Endothelial cell of umbilical vein (primary cell): ENCODE measurements at regions not wholly inside any gene's neighbourhood (a gene's known extent, or its start where the extent isn't known, plus 50 kb on each side); places are given as distances from the start of the nearest gene placed in this dataset.

Source experiments
- BruUV-seq: library from RNA; stranded (reverse); fragments of 400-500 nt; replicated peaks from 2 replicates; lab custom pipeline; 2021; lab: Mats Ljungman, UMichigan
- CTCF ChIA-PET: fragments of 300-600, 350-600 bp; sonication (Branson Sonifier 250); formaldehyde crosslinking; loops from one replicate; lab custom pipeline; 2021; ENCODE audit warnings: antibody characterized with exemption, inconsistent platforms; lab: Charles Lee
- POLR2A ChIA-PET: fragments of 300-600, 350-600 bp; sonication (Branson Sonifier 250); formaldehyde crosslinking; loops from one replicate; lab custom pipeline; 2021; ENCODE audit warnings: antibody characterized with exemption, inconsistent platforms; lab: Charles Lee
- DNase-seq: peaks from one replicate; pipeline ENCODE4 v3.0.0-alpha.2; 2011; ENCODE audit warnings: low read depth, low spot score
- FAIRE-seq: peaks from 2 replicates; lab custom pipeline; 2011; peaks lifted over from hg19 to GRCh38; lab: Jason Lieb, UNC
- H2AFZ ChIP-seq: 2 replicates; pipeline ENCODE4 v1.6.0; 2012; ENCODE audit warnings: low read depth, low read length, control low read depth, inconsistent platforms
- H3K27ac ChIP-seq: 2 replicates; pipeline ENCODE4 v1.5.1; 2011; ENCODE audit warnings: low read depth, mild to moderate bottlenecking, control low read depth, low read length, moderate library complexity; ENCODE audit not compliant: insufficient read depth
- H3K27me3 ChIP-seq, 2 experiments: 2 replicates each; pipeline versions ENCODE4 v1.6.0 to v1.6.1; 2011; ENCODE audit warnings: low read length in 2 of 2, mixed read lengths in 1 of 2; ENCODE audit not compliant: control insufficient read depth in 2 of 2, insufficient read depth in 2 of 2
- H3K36me3 ChIP-seq, 2 experiments: 2 replicates in 1 of 2; 3 replicates in 1 of 2; pipeline ENCODE4 v1.5.1; 2011; ENCODE audit warnings: low read length in 2 of 2, mild to moderate bottlenecking in 1 of 2, moderate library complexity in 1 of 2; ENCODE audit not compliant: control insufficient read depth in 2 of 2, insufficient read depth in 2 of 2; ENCODE audit errors: extremely low read depth in 1 of 2
- H3K4me1 ChIP-seq: 3 replicates; pipeline ENCODE4 v1.5.1; 2011; ENCODE audit warnings: mild to moderate bottlenecking, low read length; ENCODE audit not compliant: control insufficient read depth, insufficient read depth; ENCODE audit errors: extremely low read depth
- H3K4me2 ChIP-seq: 2 replicates; pipeline ENCODE4 v1.6.1; 2011; ENCODE audit warnings: low read length, control low read depth, mixed read lengths; ENCODE audit not compliant: insufficient read depth
- H3K4me3 ChIP-seq, 3 experiments: fragments of 200-600 bp in 1 of 3; sonication (generic), shearing (Covaris generic) in 1 of 3; replicated peaks in 1 of 3; 2 replicates each; pipeline ENCODE4 v1.5.1; 2011 to 2016; ENCODE audit warnings: control low read depth in 3 of 3, low read length in 3 of 3, mild to moderate bottlenecking in 2 of 3, inconsistent platforms in 1 of 3, low read depth in 1 of 3, moderate library complexity in 1 of 3; ENCODE audit not compliant: insufficient read depth in 1 of 3
- H3K79me2 ChIP-seq: 2 replicates; pipeline ENCODE4 v1.6.0; 2012; ENCODE audit warnings: low read length, inconsistent platforms; ENCODE audit not compliant: control insufficient read depth, insufficient read depth
- H3K9ac ChIP-seq: replicated peaks from 2 replicates; pipeline ENCODE3; 2011; ENCODE audit warnings: low read length, control low read depth; ENCODE audit not compliant: insufficient read depth; ENCODE audit errors: extremely low read depth
- H3K9me1 ChIP-seq: replicated peaks from 3 replicates; pipeline ENCODE4 v1.6.0; 2011; ENCODE audit warnings: mild to moderate bottlenecking, low read length; ENCODE audit not compliant: control insufficient read depth, insufficient read depth; ENCODE audit errors: extremely low read depth
- H3K9me3 ChIP-seq: replicated peaks from 2 replicates; pipeline ENCODE4 v1.5.1; 2012; ENCODE audit warnings: low read length, inconsistent platforms; ENCODE audit not compliant: control insufficient read depth, insufficient read depth
- H4K20me1 ChIP-seq: replicated peaks from 2 replicates; pipeline ENCODE3; 2011; ENCODE audit warnings: mild to moderate bottlenecking, low read length; ENCODE audit not compliant: control insufficient read depth, insufficient read depth; ENCODE audit errors: extremely low read depth
- EZH2 ChIP-seq: IDR thresholded peaks from 2 replicates; pipeline ENCODE4 v1.6.1; 2012; ENCODE audit warnings: borderline replicate concordance, low read depth, mild to moderate bottlenecking, moderate library complexity, low read length, inconsistent platforms; ENCODE audit not compliant: severe bottlenecking
- FOS ChIP-seq: IDR thresholded peaks from 2 replicates; pipeline ENCODE4 v1.6.1; 2011; ENCODE audit warnings: mild to moderate bottlenecking, low read length, moderate library complexity, borderline replicate concordance; ENCODE audit not compliant: insufficient read depth
- GATA2 ChIP-seq: IDR thresholded peaks from 2 replicates; pipeline ENCODE4 v1.7.0; 2011; ENCODE audit warnings: low read depth, mild to moderate bottlenecking, moderate library complexity, mixed read lengths, low read length; ENCODE audit not compliant: insufficient read length, insufficient read depth
- JUN ChIP-seq: IDR thresholded peaks from 2 replicates; pipeline ENCODE4 v1.6.1; 2011; ENCODE audit warnings: borderline replicate concordance, low read depth; ENCODE audit not compliant: insufficient read length, insufficient read depth
- MAX ChIP-seq: IDR thresholded peaks from 2 replicates; pipeline ENCODE4 v1.6.1; 2011; ENCODE audit not compliant: insufficient read depth, insufficient read length
- POLR2A ChIP-seq: IDR thresholded peaks from 2 replicates; pipeline ENCODE4 v1.6.1; 2012; ENCODE audit warnings: low read depth, mild to moderate bottlenecking, control low read depth, low read length
- POLR2AphosphoS5 ChIP-seq: IDR thresholded peaks from 2 replicates; pipeline ENCODE4 v1.6.1; 2012; ENCODE audit warnings: low read depth, mild to moderate bottlenecking, control low read depth, low read length, moderate library complexity; ENCODE audit not compliant: insufficient read depth
- dilution Hi-C: fragments of 300-500 bp; cut with MboI; formaldehyde crosslinking; loops from one replicate; pipeline ENCODE4 v1.15.0; 2019; ENCODE audit warnings: low sequenced_read_pairs; ENCODE audit not compliant: extremely low pct_ligation_motif_present
- intact Hi-C: fragments of 100-400 bp; cut with micrococcal nuclease; formaldehyde crosslinking; loops from one replicate; pipeline ENCODE4 v1.10.0; 2022

GRCh38 chr17:63150490-63150889 is 184.5 kb downstream of the TANC2 start:
- dilution Hi-C loops = no loop called here
- intact Hi-C loops = no loop called here
- ChIA-PET POLR2A (no interaction called here), CTCF (interaction anchor here (0.9 to 1.4 kb wide), 4 partner anchors 9 to 256 kb away, joined by 3 to 4 read pairs (median 3); no protein-coding TSS in a partner anchor)
- Histone ChIP-seq H3K9me3 (no peaks in the 10 kb centered on the region), H4K20me1 (no peaks in the 10 kb centered on the region), H2AFZ (no peak overlapping the region), H3K79me2 (no peaks in the 10 kb centered on the region), H3K4me2 (no peak overlapping the region), H3K27ac (no peak overlapping the region), H3K4me3 (no peak overlapping the region), H3K9me1 (no peaks in the 10 kb centered on the region), H3K36me3 (no peaks in the 10 kb centered on the region), H3K4me1 (no peaks in the 10 kb centered on the region), H3K9ac (no peak overlapping the region), H3K27me3 (no peaks in the 10 kb centered on the region)
- no TSS peak for BruUV-seq
- DNase-seq (no peak), FAIRE-seq (no peak)
- TF ChIP-seq POLR2AphosphoS5 = no peak
- TF ChIP-seq EZH2 = no peak
- TF ChIP-seq JUN = no peak
- TF ChIP-seq FOS = no peak

GRCh38 chr17:63150994-63151464 is 185.0 kb downstream of the TANC2 start:
- Histone ChIP-seq H3K9me1 (no peaks in the 10 kb centered on the region), H3K36me3 (no peaks in the 10 kb centered on the region), H3K79me2 (no peaks in the 10 kb centered on the region), H3K9ac (no peak overlapping the region), H3K9me3 (no peaks in the 10 kb centered on the region), H3K4me2 (no peak overlapping the region), H3K27ac (no peak overlapping the region), H2AFZ (no peak overlapping the region), H4K20me1 (no peaks in the 10 kb centered on the region), H3K27me3 (no peaks in the 10 kb centered on the region), H3K4me3 (no peak overlapping the region), H3K4me1 (no peaks in the 10 kb centered on the region)
- BruUV-seq = no TSS peak
- intact Hi-C loops = no loop called here
- CTCF ChIA-PET = interaction anchor here (0.9 to 1.2 kb wide), 3 partner anchors 9 to 256 kb away, joined by 3 to 4 read pairs (median 3); no protein-coding TSS in a partner anchor
- DNase-seq = no peak
- no peak for FAIRE-seq
- TF ChIP-seq POLR2A = no peak
- TF ChIP-seq GATA2 = no peak
- TF ChIP-seq MAX = no peak
- POLR2A ChIA-PET = no interaction called here
- dilution Hi-C loops = no loop called here
